OCI-LY7 (cell line): ENCODE measurements at regions not wholly inside any gene's neighbourhood (a gene's known extent, or its start where the extent isn't known, plus 50 kb on each side); places are given as distances from the start of the nearest gene placed in this dataset.

Source experiments
- EZH2phosphoT487 ChIP-seq: fragments of 200-600 bp; sonication (generic); IDR thresholded peaks from 2 replicates; pipeline ENCODE4 v1.6.1; 2018; ENCODE audit warnings: low read depth, borderline replicate concordance, mild to moderate bottlenecking, mixed run types, antibody characterized with exemption, low read length, moderate library complexity, mixed read lengths
- TF ChIP-seq, protein P1 (sequence below): fragments of 200-600 bp; sonication (generic); conservative IDR thresholded peaks from 2 replicates; pipeline ENCODE4 v1.5.1; 2014; ENCODE audit warnings: mild to moderate bottlenecking, antibody characterized with exemption, low read length, moderate library complexity, mixed read lengths

DNA sequence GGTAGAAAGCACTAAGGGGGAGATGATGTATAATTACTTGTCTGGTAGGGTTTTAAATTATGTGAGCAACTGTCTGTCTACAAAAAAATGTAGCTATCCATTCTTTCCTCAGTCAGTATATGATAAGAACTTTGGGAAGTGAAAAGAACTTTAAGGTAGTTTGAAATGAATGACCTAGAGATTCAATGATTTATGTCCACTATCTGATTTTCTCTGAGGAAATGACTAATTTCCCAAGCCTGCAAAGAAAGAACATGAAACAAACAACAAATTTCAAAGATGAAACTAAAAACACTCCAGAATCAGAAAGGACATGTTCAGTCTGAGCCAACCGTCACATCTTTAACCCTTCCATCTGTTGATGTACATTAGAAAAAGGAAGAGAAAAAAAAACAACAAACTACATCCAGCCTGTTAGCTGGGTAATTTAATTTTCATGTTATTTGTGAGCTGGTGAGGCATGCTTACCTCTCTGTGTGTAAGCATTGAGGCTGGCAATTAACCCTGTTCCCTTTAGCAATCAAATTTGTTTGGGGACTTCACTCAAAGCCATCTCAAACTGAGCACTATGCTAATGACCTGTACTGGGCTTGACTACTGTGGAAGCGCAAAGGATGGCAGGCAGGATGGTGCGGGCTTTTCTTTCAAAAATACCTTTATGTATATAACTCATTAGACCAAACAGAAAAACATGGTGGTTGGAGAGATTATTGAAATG is 220.1 kb downstream of the TUSC7 start:
- TF ChIP-seq, protein P1, sequence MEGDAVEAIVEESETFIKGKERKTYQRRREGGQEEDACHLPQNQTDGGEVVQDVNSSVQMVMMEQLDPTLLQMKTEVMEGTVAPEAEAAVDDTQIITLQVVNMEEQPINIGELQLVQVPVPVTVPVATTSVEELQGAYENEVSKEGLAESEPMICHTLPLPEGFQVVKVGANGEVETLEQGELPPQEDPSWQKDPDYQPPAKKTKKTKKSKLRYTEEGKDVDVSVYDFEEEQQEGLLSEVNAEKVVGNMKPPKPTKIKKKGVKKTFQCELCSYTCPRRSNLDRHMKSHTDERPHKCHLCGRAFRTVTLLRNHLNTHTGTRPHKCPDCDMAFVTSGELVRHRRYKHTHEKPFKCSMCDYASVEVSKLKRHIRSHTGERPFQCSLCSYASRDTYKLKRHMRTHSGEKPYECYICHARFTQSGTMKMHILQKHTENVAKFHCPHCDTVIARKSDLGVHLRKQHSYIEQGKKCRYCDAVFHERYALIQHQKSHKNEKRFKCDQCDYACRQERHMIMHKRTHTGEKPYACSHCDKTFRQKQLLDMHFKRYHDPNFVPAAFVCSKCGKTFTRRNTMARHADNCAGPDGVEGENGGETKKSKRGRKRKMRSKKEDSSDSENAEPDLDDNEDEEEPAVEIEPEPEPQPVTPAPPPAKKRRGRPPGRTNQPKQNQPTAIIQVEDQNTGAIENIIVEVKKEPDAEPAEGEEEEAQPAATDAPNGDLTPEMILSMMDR, result no peak
- TF ChIP-seq EZH2phosphoT487, result no peak
